NCI-H146 treated with DMSO at 0.1 percent for 48 hours (cell line): ENCODE measurements at regions not wholly inside any gene's neighbourhood (a gene's known extent, or its start where the extent isn't known, plus 50 kb on each side); places are given as distances from the start of the nearest gene placed in this dataset.
"Not testable (repeated sequence)": the region's sequence is repeated elsewhere in the genome, so short reads cannot be mapped to it uniquely, and the experiment has no call there.

Experiments used
- DNase-seq: peaks from one replicate; lab custom pipeline; 2025; ENCODE audit not compliant: unreplicated experiment; lab: John Stamatoyannopoulos, UW

DNA sequence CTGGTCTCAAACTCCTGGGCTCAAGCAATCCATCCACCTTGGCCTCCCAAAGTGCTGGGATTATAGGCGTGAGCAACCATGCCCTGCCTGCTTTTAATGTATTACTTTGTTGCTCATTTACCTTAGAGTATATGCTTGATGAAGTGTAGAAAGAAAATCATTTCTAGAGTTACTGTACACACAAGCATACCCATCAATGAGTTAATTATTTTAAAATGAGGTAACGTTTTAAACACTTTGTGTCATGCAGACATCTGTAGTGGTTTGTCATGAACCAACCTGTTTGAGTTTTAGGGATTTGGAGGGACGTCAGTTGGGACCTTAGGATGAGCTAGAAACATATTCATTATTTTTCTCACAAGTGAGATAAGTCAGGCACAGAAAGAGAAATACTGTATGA, 332.4 kb upstream of the IGF1R start:
- DNase-seq, result no peak

DNA sequence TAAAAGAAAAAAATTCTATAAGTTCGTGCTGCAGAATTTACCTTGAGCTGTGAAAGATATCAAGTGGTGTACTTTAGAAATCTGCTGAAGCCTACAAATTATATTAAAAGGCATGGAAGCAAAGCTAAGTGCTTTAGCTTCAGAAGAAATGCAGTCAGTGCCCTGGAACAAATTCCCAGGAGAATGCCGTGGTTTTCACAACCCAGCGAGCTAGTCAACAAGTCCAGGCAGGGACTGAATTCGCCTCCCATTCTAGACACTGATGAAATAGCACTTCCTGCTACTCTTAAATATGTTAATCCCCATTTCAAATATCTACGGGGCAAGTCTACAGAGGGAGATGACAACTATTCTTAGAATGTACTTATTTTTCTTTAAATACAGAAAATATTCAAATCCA, 326.4 kb upstream of the IGF1R start:
- DNase-seq, result no peak

DNA sequence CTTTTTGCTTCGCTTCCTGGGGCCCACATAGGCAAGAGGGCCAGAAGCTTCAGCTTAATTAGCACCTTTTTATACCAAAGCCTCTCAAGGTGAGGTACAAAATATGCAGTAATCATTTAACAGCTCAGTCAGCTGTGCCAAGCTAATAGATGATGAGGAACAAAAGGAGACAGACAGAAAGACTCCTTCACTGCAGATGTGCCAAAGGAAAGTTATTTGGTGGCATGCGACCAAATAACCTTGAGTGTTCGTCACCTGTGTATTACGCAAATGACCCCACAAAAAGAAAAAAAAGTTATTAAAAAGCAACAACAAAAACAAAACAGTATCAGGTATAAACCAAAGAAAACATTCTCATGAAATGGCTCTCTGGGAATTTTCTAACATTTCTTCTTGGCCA, 325.8 kb upstream of the IGF1R start:
- DNase-seq, result no peak

DNA sequence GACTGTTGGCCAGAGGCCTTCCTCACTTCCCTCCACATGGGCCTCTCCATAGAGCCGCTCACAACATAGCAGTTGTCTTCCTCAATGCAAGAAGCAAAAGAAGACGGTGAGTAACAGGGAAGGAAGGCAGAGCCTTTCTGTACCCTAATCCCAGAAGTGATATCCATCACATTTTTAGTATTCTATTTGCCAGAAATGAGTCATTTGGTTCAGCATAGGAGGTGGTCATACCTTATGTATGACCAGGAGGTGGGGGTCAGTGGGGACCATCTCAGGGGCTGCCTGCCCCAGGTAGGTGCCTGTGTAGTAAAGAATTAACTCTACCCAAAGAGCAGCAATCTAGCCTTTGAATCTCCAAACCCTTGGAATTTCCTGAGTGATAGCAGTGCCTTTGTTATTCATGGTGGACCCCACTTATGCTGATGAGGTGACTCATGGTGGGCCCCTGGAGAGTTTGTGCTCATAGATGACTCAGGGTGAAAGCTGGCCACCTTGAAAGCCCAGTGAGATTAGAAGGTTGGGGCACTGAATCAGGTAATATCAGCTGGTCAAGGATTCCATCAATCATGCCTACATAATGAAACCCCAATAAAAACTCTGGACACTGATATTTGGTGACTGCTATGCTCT, 323.9 kb upstream of the IGF1R start:
- no peak for DNase-seq

DNA sequence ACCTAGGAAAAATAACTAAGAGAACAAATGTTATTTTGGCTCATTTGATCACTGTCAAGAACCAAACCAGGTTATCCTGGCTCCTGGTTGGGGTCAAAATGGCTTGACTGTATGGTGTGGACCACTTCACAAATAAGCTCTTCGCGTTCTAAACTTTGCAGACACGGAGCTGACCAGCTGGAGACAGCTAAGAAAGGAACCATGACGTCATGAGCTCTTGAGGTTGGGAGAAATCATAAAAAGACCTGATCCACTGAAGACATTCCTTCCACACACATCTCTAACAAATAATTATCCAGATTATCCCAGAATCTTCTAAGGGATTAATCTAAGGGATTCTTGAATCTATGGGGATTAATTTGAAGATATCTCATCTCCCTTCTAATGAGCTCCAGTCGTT, 321.5 kb upstream of the IGF1R start:
- no peak for DNase-seq

DNA sequence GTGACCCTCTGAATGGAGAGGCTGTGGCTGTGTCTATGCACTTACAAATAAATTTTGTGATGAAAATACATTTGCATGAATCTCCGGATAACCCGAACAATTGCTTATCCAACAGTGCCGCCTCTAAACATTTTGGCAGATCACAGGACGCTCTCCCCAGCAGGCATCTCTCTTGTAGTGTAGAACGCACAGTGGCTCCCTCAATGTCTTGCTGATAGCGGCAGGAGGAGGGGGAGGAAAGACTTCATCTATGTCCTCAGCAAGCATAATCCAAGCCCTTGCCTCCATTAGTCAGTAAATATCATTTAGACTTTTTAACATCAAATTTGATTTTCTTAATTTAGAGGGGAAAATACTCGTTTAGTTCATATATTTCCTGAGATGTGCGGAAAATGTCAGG, 318.1 kb upstream of the IGF1R start:
- DNase-seq, result no peak

DNA sequence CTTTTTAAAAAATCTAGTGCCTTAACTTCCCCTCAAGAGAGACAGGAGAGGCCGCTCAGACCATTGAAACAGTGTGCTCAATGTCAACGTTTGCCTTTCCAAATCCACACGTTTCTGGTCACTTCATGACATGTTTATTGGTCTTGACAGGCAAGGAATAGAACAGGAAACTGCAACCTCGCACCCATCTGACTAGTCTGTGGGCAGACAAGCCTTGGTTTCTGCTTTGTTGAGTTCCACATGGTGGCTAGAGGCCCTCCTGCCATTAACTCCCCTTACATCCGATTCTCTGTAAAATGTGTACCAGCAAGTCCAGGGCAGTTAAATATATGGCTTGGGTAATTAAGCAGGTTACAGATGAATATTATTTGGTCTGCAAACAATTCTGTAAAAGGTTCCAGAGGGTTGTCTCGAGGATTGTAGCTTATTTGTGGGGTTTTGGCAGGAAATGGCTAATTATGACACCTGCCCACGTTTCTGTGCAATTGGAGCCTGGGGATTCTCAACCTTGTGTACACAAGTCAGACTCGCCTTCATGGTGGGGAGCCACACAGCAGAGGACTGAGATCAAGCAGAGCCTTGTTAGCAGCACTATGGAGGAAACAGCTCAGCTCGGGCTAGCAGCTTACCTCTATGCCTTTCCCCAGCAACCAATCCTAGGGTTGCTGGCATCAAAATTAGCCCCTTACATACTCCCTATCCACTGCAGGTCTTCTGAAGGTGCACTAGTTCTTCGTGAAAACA, 317.5 kb upstream of the IGF1R start:
- DNase-seq, result peak; percentile 63

DNA sequence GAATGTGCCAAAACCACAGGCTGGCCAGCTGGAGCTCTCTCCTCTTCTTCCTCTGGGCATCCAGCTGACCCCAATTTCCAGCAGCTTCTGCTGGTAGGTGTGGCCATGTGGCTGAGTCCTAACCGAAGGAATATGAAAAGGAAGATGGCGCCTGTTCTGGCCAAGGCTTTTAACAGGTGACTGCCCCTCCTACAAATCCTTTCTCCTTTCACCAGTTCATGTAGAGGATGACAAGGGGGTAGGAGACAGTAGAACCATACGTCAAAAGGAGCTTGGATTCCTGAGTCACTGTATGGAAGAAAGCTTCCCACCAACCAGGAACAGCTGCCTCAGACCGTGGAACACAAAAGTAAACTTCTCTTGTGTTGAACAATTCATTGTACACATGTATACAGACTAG, 316.7 kb upstream of the IGF1R start:
- no peak for DNase-seq

DNA sequence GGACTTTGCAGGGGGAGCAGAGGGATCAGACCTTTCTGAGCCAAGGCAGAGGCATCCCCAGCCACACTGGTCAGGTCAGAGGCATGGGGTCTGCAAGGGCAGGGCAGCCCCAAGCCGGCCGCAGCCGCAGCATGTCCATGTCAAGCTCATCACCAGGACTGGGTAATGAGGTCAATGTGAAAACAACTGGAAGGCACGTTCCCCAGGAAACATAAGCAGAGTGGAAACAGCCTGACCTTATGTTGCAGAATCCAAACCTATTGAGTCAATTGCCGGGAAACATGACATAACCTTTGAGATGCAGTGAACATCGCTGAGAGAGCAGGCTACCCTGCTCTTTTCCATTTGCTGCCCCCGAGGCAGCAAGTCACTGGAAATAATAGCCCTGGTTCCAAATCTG, 315.1 kb upstream of the IGF1R start:
- no peak for DNase-seq

DNA sequence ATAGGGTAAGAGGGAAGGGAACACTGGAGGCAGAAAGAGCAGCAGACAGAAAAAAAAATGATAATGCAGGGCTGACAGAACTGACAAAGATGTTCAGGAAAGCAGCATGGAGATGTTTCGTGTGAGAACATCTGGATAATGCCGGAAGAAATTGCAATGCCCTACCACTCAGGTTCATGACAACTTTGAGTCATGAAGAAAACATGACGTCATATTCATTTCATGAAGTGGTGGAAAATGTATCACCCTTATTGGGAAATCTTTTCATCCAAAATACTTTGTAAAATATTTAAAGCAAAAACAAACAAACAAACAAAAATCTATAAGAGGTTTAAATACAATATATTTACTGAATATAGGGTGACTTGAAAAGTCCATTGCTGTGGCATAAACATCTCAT, 305.4 kb upstream of the IGF1R start:
- DNase-seq, result no peak

DNA sequence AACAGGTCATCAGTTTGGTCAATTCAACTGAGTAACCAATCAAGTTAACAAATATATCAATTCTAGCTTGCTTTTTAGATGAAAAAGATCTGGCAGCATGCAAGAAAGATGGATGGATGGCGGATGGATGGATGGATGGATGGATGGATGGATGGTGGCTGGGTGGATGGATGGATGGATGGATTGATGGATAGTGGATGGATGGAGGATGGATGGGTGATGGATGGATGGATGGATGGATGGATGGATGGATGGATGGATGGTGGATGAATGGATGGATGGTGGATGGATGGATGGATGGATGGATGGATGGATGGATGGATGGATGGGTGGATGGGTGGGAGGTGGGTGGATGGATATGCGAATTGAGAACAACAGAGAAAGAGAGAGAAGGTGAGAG, 303.7 kb upstream of the IGF1R start:
- DNase-seq, result no peak

DNA sequence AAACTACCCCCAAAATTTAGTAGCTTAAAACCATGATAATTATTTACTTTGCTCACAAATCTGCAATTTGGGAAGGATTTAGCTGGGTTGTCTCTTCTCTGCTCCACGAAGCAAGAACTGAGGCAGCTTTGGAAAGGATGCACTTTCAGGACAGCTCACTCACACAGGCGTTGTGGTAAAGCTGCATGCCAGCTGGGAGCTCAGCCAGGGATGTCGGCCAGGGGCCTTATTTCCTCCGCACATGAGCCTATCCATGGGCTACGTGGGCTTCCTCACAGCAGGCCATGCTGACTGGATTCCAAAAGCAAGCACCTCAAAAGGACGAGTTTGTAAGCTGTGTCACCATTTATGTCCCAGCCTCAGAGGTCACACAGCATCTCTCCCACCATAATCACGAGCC, 301.3 kb upstream of the IGF1R start:
- no peak for DNase-seq

DNA sequence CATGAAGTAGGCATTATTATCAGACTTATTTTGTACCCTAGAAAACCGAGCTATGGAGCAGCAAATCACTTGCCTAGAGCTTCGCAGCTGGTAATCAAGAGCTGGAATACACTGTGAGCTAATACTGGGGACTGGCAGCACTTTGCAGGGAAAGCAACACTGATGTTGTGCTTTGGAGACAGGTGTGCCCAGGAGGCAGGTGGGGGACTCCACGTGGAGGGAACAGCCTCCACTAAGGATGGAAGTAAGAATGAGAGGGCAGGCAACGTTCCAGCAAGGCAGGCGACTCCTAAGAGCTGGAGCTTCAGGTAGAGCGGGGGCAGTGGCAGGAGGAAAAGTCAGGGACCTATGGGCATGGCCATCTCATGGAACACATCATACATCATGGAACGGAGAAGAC, 300.5 kb upstream of the IGF1R start:
- DNase-seq, result no peak

DNA sequence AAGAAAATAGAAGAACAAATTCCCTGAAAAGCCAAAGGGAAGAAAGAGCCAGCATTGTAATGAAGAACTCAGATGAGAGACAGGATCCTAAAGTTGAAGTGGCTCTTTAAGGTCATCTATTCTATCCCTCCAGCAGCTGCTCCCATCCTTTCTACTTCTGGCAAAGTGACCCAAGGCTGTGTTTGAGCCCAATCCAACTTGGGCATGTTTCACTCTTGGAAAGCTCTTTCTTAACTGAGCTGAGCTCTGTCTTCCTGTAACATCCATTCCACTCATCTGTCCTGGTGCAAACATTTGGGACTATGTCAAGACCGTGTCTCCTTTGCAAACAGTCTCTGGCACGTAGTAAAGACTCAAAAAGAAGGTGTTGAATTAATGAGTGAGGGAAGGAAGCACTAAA, 298.1 kb upstream of the IGF1R start:
- no peak for DNase-seq

DNA sequence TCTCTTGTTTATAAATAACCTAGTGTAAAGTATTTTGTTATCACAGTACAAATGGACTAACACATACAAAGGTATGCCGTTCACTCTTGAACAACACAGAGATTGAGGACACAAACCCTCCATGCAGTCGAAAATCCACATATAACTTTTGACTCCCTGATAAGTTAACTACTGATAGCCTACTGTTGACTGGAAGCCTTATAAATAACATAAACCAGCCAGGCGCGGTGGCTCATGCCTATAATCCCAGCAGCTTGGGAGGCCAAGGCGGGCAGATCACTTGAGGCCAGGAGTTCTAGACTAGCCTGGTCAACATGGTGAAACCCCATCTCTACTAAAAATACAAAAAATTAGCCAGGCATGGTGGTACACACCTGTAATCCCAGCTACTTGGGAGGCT, 290.1 kb upstream of the IGF1R start:
- not testable (repeated sequence) for DNase-seq

DNA sequence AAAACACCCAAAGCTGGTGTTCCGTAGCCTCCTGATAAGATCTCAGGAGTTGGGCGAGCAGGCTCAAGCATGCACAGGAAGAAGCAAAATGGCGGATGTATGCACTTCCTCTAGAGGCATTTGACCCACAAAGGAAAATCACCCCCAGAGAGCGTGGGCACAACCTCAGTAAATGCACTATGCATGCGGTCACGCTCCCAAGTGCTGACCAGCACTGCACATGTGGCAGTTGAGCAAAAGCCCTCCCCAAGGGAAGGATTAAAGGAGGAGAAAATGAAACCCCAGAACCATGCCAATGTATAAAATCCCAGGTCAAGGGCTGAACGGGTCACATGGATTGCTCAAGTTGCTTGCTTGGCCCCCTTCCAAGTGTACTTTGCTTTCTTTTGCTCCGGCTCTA, 289.4 kb upstream of the IGF1R start:
- DNase-seq, result no peak

DNA sequence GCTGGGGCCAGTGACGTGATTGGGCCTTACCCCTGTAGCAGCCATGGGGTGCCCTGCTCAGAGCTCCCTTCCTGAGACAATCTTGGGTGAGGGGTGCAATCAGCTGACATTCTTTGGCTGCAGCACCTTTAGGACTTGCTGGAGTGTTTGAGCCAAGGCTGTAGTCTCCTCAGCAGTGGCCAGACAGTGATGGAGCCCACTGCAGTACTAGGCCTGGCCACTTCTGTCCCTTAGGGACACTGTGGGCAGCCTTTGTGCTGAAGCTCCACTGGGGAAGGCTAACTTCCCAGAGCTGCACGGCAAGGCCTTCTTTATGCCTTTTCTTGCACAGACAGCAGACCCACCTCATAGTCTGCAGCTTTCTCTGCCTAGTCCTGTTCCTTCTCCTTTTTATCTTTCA, 284.9 kb upstream of the IGF1R start:
- no peak for DNase-seq

DNA sequence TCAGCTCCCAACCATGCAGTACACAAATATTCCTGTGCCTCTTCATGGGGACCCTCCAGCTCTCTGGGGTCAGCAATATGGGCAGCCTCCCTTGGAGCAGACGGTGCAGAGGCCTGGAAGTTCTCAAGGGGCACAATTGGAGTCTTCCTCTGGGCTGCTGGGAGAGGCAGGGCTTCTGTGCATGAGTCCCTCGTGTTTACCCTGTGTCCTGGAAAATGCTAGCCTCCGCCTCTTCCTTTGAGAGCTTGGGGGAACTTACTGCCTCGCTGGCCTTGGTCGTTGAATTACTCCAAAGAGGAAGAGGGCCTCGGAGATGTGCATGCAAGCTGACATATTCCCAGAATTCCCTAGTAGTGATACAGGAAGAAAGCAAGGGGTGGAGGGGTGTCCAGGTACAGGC, 284.4 kb upstream of the IGF1R start:
- no peak for DNase-seq

DNA sequence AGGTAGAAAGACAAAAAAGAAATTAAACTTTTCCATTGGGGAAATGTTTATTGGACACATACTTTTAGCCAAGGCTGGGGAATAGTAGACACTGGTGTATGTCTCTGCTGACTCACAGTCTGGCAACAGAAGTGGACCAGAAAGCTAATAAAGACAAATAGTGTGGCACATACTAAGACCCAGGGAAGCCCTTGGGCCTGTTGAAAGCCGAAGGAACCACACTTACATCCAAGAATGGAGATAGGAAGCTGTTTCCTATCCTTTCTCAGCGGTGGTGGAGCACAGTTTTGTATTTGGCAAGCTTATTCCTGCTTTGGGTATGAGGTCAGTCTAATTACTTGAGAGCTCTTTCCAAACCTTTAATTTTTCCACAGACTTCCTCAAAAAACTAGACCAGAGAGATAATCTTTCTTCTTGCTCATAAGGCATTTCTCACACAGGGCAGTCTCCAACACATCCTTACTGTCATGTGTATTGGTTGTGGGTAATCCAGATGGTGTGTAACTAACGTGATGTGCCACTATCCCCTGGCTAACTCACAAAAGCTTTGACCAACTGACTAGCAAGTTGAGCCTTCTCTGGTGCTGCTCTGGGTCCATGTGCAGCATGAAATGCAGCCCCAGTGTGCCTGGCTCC, 279.1 kb upstream of the IGF1R start:
- DNase-seq, result no peak

DNA sequence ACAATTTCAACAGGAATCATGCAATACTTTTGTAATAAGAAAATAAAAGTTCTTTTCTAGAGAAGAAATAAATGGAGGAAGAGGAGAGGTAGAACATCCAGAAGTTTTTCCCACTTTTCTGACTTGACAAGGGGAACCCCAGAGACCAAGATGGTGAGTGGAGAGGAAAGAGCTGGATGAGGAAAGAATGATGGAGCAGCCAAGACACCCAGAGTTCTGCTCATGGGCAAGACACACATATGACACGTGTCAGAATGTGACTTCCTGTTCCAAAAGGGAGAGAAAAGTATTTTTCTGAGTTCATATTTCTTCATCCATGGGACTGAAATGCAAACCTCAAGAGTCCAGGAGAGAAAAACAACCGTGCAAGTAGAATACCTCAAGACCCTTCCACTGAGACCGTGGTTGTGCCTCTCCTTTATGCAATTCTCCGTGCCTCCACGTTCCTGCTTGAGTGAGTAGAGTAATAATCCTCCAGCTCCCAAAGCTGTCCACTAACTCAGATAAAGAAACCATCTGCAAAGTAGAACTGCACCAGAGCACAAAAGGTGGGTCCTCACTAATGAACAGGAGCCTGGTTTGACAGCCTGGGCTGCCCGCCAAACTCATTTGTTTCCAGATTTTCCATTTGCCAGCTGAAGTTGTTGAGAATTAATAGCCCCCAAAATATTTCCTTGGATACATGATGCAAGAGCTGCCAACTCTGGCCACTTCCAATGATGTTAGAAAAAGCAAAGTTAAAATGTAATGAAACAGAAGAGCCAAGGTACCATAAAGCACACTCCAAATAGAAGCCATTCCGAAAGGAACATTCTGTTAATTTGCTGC, 272.6 kb upstream of the IGF1R start:
- DNase-seq, result no peak

DNA sequence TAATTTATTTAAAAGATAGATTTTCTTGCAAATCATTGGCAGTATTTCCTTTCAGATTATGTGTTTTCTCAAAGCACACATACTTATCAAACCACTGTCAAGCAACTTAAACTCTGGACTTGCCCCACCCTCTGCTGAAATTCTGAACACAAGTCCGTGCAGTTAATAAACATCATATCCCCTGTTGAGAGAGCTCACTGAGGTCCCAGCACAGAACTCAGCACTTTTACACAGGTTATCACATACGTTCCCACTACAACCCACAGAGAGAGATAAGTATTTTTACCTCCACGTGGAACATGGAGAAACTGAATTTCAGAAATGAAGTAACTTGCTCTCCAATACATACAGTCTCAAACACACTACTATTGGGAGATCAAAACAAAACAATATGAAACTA, 267.6 kb upstream of the IGF1R start:
- no peak for DNase-seq

DNA sequence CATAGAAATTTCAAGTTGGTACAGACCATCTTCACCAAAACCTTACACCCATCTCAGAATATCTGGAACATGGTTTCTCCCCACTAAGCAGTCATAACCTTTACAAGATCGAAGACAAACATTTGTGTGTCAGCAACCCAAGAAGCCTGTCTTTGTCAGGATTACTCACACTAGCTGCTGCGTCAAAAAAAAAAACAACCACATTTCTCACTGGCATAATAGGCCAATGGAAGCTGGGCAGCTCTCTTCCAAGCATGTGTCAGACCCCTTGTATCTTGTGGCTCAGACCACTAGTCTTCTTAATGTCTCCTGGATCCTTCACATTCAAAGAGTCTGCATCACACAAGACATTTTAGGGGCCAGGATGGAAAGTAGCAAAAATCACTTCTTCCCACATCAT, 266.9 kb upstream of the IGF1R start:
- no peak for DNase-seq
